Mammary epithelial cell (primary cell): ENCODE measurements at regions not wholly inside any gene's neighbourhood (a gene's known extent, or its start where the extent isn't known, plus 50 kb on each side); places are given as distances from the start of the nearest gene placed in this dataset.

Source experiments
- EZH2 ChIP-seq: IDR thresholded peaks from 2 replicates; pipeline ENCODE4 v1.6.1; 2012; ENCODE audit warnings: low read length, inconsistent platforms, borderline replicate concordance
- TF ChIP-seq, protein P1 (sequence below), 2 donors: IDR thresholded peaks in 1 of 2; conservative IDR thresholded peaks in 1 of 2; 2 replicates each; pipeline ENCODE4 v1.5.1; 2011 to 2012; ENCODE audit warnings: inconsistent platforms in 2 of 2, low read length in 2 of 2, mild to moderate bottlenecking in 2 of 2, control low read depth in 1 of 2, low read depth in 1 of 2; ENCODE audit not compliant: insufficient read depth in 1 of 2; ENCODE audit errors: extremely low read depth in 1 of 2

DNA sequence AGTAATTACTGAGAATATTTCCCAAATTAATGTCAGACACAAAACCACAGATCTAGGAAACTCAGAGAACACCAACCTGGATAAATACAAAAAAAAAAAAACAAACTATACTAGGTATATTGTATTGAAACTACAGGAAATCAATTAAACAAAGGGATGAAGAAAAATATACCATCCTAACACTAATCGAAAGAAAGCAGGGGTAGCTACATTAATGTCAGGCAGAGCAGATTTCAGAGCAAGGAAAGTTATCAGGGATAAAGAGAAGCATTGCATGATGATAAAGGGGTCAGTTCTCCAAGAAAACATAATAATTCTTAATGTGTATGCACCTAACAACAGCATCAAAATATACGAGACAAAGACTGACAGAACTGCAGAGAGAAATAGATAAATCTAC is 89.9 kb downstream of the TOMM20 start:
- TF ChIP-seq, protein P1, sequence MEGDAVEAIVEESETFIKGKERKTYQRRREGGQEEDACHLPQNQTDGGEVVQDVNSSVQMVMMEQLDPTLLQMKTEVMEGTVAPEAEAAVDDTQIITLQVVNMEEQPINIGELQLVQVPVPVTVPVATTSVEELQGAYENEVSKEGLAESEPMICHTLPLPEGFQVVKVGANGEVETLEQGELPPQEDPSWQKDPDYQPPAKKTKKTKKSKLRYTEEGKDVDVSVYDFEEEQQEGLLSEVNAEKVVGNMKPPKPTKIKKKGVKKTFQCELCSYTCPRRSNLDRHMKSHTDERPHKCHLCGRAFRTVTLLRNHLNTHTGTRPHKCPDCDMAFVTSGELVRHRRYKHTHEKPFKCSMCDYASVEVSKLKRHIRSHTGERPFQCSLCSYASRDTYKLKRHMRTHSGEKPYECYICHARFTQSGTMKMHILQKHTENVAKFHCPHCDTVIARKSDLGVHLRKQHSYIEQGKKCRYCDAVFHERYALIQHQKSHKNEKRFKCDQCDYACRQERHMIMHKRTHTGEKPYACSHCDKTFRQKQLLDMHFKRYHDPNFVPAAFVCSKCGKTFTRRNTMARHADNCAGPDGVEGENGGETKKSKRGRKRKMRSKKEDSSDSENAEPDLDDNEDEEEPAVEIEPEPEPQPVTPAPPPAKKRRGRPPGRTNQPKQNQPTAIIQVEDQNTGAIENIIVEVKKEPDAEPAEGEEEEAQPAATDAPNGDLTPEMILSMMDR (conservative IDR thresholded peaks at IDR 0.05 in 1 of 2, IDR thresholded peaks at IDR 0.05 in 1 of 2; ENCODE audit: extremely low read depth in 1 of 2, insufficient read depth in 1 of 2, low read depth in 1 of 2, low read length in 2 of 2), result no peak
- no peak for TF ChIP-seq EZH2
